M059J (cell line): ENCODE measurements at regions not wholly inside any gene's neighbourhood (a gene's known extent, or its start where the extent isn't known, plus 50 kb on each side); places are given as distances from the start of the nearest gene placed in this dataset.
"Not testable (repeated sequence)": the region's sequence is repeated elsewhere in the genome, so short reads cannot be mapped to it uniquely, and the experiment has no call there.

Experiments
- DNase-seq: peaks from one replicate; pipeline ENCODE4 v3.0.0-alpha.2; 2012; ENCODE audit warnings: low read depth

DNA sequence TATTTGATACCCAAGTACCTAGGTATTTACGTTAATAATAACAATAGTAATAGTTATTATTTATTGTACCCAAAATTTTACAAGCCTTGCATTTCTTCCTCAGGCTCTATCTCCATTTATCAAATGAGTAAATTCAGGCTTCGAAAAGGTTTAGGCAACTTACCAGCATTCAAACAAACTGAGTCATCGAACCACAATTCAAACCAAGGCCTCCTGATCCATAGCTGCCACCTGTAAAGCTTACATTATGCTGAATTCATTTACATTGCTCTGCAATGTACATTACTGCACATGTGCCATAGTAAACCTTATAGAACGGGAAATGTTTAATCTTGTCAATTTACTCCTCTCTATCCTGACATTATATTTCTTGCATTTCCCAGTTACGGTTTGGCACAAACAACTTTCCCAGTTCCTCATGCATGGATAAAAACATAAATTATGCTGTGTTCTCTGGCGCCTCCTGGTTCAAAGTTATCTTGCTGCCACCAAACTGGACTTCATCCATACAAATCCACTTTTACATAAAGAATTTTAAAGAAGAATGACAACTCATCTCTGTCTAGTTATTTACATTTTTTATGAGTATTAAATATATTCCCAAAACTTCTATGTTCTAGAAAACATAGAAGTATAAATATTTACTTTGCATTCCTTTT lies 360.6 kb upstream of the SOX9 start:
- peak; percentile 66 for DNase-seq

DNA sequence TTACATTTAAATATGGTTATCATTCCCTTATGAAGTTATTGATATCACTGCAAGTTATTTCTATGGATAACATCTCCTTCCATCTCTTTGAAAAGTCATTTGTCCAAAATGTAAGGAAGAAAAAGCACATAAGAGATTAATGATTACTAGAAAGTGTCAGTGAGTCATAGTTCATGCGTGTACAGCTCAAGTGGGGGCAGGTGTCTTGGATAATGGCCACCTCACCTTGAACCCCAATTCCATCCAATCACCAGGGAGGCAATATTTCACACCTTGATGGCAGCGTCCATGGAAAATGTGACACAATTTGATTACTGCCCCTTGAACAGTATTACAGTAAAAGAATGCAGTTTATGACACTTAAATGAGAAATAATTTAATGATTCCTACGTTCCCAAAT lies 358.3 kb upstream of the SOX9 start:
- DNase-seq: no peak

DNA sequence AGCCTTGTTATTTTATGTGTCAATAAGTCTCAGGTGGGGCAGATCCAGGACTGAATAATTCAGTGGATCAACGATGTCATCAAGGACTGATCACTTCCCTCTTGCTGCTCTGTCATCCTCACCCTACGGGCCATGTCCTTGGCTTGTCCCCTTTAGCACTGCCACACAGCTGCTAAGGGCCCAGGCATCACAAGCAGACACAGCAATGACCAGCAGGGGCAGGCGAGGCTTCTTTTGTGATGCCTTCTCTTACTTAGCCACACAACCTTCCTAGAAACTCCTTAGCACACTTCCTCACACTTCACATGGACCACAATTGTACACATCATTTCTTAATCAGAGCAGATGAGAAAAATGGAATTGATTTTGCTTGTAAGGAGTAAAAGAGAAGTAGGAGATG lies 356.3 kb upstream of the SOX9 start:
- DNase-seq: peak; percentile 15

DNA sequence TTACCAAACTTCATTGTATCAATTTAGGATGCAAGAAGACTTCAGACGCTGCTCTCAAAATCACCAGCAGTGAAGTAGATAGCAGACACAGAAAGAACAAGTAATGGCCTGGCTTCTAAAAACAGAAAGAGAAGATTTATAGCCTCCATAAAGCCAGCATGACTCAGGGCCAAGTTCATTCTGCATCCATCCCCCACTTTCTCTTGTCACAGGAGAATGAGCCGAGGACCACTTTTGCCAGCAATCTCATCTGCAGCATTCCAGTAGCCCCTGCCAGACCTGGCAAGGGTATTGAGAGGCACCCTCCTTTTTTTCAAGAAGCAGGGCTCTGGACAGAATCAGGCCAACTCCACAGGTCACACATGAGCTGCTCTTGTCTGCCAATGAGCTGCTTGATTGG lies 355.4 kb upstream of the SOX9 start:
- DNase-seq: peak; percentile 57

DNA sequence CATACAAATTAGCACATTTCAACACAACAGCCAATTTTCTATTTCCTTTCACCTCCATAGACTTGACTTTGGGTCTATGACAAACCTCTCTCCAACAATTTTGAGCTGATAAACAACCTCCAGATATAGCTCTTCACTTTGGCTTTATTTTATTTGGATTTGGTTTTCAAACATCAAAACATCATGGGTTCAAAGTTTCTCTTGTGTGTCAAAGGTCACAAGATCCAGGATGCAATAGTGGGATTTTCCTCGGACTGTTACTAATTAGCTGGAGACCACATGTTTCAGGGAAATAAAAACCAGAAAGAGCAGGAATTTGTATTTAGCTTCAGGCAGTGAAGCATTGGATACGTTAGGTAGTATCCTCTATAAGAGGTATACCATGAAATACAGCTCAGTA lies 351.0 kb upstream of the SOX9 start:
- DNase-seq: no peak

DNA sequence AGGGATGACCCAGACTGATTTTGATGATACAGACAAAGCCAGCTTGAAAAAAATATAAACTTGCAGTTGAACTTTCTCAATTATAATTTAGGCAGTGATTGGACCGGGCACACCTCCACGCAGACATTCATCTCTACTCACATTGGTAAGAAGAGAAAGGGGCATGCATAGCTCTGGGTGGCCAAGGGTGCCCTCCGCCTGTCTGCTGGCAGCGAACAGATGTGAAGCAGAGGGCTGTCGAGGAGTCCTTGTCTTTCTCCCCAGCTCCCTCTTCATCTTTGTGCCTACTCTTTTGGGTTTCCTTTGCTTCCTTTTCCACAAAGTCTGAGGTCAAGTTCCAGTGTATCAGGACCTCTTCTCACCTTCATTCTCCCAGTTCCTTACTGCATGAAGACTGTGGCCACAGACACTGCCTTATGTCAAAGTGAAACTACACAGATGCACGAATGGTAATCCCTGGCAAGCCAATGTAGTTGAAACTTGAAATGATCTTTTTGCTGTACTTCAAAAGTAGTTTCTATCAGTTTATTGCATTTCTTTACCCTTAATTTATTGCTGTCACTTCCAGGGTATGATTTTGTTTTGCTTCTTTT lies 343.7 kb upstream of the SOX9 start:
- no peak for DNase-seq

DNA sequence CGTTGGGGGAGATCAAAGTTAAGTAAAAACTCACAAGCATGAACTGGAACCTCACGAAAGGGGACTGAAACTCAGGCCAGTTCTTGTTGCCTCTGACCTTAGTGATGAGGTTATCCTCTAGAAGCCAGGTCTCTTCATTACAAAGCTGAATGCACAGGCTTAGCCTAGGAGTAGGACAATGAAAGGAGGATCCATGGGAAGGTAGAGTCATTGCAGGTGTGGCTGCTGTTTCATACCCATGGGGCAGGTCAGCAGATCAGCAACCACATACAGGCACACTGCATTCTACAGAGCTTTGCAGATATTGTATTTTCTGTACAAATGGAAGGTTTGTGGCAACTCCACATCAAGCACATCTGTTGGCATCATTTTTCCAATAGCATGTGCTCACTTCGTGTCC lies 341.3 kb upstream of the SOX9 start:
- no peak for DNase-seq

DNA sequence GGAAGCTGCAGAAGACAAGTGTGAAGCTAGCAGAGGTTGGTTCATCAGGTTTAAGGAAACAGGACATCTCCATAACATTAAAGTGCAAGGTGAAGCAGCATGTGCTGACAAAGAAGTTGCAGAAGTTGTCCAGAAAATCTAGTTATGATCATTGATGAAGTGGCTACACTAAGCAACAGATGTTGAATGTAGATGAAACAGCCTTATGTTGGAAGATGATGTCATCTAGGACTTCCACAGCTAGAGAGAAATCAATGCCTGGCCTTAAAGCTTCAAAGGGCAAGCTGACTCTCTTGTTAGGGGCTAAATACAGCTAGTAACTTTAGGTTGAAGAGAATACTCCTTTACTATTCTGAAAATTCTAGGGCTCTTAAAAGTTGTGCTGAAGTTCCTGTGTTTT lies 340.2 kb upstream of the SOX9 start:
- no peak for DNase-seq

DNA sequence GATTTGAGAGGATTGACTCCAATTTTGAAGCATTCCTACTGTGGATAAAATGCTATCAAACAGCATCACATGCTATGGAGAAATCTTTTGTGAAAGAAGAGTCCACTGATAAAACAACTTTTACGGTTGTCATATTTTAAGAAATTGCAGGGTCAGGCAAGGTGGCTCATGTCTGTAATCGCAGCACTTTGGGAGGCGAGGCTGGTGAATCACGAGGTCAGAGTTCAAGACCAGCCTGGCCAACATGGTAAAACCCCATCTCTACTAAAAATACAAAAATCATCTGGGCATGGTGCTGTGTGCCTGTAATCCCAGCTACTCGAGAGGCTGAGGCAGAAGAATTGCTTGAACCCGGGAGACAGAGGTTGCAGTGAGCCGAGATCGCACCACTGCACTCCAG lies 338.8 kb upstream of the SOX9 start:
- not testable (repeated sequence) for DNase-seq

DNA sequence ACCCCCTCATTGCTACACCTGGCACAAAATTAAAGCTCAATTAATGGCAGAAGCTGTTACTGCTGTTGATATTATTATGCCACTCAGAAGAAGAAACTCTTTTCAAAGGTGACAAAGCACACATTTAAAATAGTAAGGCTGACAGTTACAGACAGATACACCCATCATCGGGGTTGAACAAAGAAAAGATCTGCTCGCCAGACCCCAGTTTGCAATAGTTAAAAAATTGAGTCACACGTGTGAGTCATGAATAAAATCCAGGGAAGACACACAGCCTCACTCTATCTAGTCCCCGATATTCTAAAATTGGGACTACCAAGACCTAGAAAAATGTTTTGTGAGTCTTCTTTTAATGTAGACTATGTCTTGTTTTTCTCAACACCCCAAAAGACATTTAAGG lies 330.0 kb upstream of the SOX9 start:
- peak; percentile 45 for DNase-seq

DNA sequence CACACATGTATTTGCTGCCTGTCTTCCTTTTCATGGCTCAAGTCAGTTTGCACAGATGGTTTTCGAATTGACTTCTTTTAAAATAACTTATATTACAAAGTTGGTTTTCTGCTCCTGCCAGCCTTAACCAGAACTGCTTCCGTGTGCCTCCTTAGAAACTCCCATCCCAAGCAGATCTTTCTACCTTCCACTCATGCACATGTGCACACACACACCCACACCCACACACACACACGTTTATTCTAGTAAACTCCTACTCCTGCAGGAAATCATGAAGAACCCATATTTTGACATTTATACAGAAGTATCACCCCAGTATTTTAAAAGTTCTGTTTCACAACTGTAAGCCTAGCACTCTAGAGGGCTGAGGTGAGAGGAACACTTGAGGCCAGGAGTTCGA lies 329.5 kb upstream of the SOX9 start:
- DNase-seq: no peak

DNA sequence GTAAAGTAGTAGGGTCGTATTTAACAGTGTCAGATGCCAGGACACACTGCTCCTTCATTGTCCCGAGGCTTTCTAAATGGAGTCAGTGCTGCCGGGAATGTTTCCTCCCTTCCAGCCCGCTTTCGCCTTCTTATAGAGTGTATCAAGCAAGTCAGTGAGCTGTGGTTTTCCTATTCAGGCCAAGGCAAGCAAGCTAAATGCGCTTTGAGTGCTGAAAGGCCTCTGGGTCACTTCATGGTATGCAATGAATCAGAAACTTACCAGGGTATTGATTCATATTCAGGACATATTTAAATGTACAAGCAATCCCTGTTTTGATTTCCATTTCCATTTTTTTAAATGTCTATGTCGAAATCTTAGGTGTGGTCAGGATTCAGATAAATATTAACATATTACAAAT lies 327.9 kb upstream of the SOX9 start:
- DNase-seq: peak; percentile 67

DNA sequence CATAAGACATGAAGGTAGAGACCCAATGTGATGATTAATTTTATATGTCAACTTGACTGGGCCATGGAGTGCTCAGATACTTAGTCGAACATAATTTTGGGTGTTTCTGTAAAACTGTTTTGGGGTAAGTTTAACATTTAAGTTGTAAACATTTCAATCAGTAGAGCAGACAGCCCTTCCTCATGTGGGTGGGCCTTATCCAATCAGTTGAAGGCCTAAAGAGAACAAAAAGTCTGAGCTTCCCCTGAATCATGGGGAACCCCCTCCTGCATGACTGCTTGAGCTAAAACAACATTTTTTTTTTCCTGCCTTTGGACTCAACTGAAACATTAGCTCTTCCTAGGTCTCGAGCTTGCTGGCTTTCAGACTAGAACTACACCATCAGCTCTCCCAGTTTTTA lies 327.3 kb upstream of the SOX9 start:
- peak; percentile 14 for DNase-seq

DNA sequence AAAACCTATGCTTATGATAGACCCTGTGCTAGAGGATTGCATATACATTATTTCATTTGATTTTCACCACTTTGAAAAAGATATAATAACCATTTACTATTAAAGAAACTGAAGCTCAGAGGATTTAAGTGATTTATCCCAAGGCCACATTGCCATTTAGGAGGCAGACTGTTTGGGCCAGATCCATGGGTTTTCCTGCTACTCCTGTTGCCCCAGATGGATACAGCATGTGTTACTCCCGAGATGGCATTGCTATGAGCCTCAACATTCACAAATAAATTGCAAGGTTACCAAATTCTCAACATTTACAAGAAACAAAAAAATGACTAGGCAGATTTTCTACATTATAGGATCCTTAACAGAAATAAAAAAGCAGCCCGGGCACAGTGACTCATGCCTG lies 322.1 kb upstream of the SOX9 start:
- peak; percentile 6 for DNase-seq

DNA sequence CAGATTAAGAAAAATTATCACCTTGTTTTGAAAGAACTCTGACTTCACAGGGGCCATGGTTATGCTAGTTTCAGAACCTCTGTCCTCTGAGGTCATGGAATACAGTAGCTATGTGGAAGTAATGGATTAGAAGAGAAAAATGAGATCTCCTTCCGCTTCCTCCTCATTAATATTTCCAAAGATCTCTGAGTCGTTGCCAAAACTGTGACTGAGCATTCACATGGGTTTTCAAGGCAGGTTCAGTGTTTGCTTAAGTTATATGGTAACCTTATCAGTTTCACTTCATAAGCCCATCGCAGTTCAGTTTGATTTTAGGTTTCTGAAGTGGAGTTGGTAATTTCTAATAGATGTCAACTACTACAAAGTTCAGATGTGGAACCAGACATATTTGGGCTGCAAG lies 321.2 kb upstream of the SOX9 start:
- DNase-seq: no peak

DNA sequence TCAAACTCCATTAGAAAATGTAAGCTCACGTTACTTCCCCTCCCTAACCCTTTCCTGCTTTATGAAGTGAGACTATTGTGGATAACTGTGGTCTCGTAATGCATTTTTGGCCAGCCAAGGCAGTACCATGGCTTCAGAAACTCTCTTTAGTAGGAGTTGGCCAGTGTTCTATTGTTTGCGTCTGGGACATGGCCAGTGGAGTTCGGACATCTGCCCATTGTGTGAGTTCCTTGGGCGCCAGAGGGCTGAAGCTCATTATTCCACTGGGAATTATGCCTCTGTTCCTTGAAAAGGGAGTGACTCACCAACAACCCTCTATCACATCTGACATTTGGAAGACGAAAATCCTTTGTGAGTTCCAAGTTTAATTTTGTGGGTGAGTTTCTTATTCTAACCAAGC lies 319.5 kb upstream of the SOX9 start:
- DNase-seq: peak; percentile 79

DNA sequence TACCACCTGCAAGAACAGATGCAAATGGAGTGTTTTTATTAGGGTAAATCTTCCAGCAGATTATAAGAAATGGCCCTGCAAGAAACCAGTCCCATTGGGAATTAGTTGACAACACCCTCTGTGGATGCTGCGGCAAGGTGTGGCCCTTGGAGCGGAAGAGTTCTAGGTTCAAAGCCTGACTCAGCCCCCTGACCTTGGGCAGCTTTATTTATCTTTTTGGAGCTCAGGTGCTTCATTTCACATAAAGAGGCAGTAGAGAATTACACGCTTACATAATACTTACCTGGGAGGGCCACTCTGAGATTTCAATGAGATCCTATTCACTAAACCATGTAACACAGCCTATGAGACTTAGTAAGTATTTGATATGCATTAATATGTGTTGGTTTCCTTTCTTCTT lies 318.2 kb upstream of the SOX9 start:
- no peak for DNase-seq

DNA sequence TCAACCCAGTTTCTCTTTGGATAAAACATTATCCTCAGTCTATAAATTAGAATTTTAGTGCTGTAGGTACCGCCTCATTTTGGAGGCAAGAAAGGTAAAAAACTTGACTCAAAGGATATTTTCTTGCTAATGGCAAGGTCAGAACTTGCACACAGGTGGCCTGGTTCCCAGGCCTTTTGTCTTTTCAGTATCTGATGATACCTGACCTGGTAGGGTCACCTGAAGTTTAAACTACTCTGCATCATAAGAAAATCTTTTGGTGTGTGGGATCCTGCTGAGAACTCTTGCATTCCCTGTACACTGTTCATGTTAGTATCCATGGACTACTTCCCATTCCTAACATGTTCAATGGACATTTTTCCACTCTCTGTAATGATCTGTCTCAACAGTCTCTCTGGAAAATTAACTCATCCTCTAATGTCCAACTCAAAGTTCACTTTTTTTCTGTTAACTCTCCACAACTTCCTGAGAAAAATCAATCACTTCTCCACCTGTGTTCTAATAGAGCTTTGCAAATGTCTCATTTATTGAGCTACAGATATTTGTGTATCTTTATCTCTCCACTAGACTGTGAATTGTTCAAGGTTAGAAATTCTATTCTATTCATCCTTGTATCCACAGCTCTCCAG lies 317.1 kb upstream of the SOX9 start:
- DNase-seq: no peak

DNA sequence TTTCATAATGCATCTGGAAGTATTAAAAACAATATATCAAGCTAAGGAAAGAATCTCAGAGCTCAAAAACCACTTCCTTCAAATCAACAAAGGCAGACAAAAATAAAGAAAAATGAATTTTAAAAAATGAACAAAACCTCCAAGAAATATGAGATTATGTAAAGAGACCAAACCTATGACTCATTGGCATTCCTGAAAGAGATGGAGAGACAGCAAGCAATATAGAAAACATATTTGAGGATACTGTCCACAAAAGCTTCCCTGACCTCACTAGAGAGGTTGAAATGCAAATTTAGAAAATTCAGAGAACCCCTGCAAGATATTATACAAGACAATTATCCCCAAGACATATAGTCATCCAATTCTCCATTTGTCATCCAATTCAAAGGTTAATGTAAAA lies 311.3 kb upstream of the SOX9 start:
- DNase-seq: no peak

DNA sequence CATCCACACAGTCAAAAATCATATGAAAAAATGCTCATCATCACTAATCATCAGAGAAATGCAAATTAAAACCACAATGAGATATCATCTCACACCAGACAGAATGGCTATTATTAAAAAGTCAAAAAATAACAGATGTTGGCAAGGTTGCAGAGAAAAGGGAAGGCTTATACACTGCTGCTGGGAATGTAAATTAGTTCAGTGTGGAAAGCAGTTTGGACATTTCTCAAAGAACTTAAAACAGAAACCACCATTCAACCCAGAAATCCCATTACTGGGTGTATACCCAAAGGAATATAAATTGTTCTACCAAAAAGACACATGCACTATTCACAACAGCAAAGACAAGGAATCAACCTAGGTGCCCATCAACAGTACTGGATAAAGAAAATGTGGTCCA lies 307.0 kb upstream of the SOX9 start:
- not testable (repeated sequence) for DNase-seq

DNA sequence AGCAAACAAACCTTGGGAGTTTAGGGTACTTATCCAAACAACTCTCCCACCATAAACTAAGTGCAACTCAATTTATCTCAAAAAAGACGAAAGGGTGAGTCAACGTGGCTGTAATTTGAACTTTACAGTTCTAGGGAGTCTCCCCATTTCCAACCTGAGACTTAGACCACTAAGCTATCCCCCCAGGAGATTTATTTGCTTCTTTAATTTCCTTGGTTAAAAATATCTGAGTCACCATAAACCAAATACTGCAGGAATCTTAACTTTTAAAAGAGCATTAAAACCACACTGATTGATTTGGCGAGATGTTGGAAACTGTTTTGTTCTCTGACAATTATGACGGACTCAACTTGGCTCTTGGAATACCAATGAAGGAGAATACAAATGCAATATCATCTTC lies 299.3 kb upstream of the SOX9 start:
- DNase-seq: peak; percentile 91

DNA sequence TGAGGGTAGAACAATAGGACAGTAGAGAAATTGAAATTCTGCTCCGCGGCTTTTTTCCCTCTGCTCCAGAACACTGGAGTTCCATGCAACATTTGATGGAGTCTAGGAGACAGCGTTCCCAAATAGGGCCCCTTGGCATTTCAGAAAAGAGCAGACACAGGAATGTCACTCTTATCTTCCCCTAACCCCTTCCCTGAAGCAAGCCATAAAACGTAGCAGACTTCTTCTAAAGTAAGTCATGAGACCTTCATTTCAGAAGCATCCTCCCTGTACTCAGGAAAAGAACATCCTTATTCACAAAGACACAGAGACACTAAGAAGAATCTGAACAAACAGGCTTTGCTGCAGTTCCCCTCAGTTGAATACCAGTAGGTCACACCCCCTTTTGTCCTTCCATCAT lies 296.1 kb upstream of the SOX9 start:
- DNase-seq: no peak

DNA sequence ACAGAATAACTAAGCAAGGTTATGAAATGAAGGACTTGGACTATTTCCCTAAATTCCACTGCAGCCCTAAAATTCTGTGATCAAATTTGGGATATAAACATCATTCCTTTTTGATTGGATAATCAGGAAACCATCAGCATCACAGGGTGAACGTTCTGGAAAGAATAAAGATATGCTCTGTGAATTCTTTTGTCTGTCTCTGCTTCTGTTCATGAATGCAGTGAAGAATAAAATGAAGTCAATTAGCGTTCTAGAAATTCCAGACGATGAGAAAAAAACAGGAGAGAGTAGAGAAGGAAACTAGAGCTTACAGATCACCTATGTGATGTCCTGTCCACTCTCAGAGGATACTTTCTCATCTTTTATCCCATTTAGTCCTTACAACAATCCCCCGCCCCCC lies 295.1 kb upstream of the SOX9 start:
- no peak for DNase-seq

DNA sequence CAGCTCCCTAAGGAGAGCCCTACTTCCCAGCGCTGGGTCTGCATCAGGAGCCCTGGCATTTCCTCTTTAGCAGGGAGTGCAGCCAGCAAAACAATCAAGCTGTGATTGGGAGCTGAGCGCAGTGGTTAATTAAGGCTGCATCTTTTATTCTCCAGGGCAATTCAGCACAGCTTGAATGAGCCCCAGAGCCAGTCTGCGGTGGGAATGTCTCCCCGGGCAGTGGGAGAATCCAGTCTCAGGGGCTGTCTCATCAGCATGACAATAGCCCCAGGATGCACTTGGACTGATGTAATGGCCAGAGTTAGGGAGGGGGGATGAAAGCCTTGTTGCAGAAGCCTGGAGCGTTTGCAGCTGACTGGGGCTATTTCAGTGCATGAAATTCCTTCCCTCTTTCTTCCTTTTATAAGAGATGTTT lies 292.6 kb upstream of the SOX9 start:
- DNase-seq: peak; percentile 88
